Neural crest cell (in vitro differentiated cells): ENCODE measurements at regions not wholly inside any gene's neighbourhood (a gene's known extent, or its start where the extent isn't known, plus 50 kb on each side); places are given as distances from the start of the nearest gene placed in this dataset.

ENCODE experiments used
- DNase-seq: peaks from one replicate; pipeline ENCODE4 v3.0.0; 2021; ENCODE audit warnings: low read depth, mixed read lengths, low spot score
- H3K27ac Mint-ChIP-seq: one replicate; pipeline ENCODE4 v1.8.0; 2021; ENCODE audit warnings: mild to moderate bottlenecking, mixed read lengths; ENCODE audit not compliant: unreplicated experiment
- H3K27me3 Mint-ChIP-seq: 2 replicates; pipeline ENCODE4 v1.8.0; 2021; ENCODE audit warnings: low read depth, mild to moderate bottlenecking, mixed read lengths
- H3K36me3 Mint-ChIP-seq: 2 replicates; pipeline ENCODE4 v1.8.0; 2021; ENCODE audit warnings: low read depth, mild to moderate bottlenecking, mixed read lengths
- H3K4me1 Mint-ChIP-seq: 2 replicates; pipeline ENCODE4 v1.8.0; 2021; ENCODE audit warnings: mixed read lengths
- H3K4me3 Mint-ChIP-seq: one replicate; pipeline ENCODE4 v1.8.0; 2021; ENCODE audit warnings: mild to moderate bottlenecking, mixed read lengths
- H3K9me3 Mint-ChIP-seq: 2 replicates; pipeline ENCODE4 v1.8.0; 2021; ENCODE audit warnings: mixed read lengths
- TF ChIP-seq, protein P1 (sequence below): fragments of 200-600 bp; sonication (generic); conservative IDR thresholded peaks from 2 replicates; pipeline ENCODE4 v1.5.0; 2021; ENCODE audit warnings: antibody characterized with exemption, mild to moderate bottlenecking

DNA sequence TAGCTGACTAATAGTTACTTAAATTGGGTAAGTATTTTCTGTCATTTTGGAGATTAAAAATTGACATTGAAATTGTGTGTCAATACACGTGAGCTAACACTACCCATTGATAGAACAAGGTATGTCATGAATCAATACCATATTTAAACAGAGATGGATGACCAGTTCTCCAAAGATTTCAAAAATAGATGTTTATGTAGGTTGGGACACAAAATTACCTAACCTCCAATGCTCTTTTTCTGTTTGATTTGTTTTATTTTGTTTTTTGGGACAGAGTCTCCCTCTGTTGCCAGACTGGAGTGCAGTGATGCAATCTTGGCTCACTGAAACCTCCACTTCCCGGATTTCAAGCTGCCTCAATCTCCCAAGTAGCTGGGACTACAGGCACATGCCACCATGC lies 1491.7 kb downstream of the GRIK2 start:
- H3K27ac Mint-ChIP-seq = no peak overlapping the region
- peaks cover 5% of the 10 kb centered on the region for H3K27me3 Mint-ChIP-seq
- no peaks in the 10 kb centered on the region for H3K4me1 Mint-ChIP-seq
- no peak for DNase-seq
- TF ChIP-seq, protein P1, sequence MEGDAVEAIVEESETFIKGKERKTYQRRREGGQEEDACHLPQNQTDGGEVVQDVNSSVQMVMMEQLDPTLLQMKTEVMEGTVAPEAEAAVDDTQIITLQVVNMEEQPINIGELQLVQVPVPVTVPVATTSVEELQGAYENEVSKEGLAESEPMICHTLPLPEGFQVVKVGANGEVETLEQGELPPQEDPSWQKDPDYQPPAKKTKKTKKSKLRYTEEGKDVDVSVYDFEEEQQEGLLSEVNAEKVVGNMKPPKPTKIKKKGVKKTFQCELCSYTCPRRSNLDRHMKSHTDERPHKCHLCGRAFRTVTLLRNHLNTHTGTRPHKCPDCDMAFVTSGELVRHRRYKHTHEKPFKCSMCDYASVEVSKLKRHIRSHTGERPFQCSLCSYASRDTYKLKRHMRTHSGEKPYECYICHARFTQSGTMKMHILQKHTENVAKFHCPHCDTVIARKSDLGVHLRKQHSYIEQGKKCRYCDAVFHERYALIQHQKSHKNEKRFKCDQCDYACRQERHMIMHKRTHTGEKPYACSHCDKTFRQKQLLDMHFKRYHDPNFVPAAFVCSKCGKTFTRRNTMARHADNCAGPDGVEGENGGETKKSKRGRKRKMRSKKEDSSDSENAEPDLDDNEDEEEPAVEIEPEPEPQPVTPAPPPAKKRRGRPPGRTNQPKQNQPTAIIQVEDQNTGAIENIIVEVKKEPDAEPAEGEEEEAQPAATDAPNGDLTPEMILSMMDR = no peak
- no peaks in the 10 kb centered on the region for H3K36me3 Mint-ChIP-seq
- no peak overlapping the region for H3K4me3 Mint-ChIP-seq
- no peaks in the 10 kb centered on the region for H3K9me3 Mint-ChIP-seq

DNA sequence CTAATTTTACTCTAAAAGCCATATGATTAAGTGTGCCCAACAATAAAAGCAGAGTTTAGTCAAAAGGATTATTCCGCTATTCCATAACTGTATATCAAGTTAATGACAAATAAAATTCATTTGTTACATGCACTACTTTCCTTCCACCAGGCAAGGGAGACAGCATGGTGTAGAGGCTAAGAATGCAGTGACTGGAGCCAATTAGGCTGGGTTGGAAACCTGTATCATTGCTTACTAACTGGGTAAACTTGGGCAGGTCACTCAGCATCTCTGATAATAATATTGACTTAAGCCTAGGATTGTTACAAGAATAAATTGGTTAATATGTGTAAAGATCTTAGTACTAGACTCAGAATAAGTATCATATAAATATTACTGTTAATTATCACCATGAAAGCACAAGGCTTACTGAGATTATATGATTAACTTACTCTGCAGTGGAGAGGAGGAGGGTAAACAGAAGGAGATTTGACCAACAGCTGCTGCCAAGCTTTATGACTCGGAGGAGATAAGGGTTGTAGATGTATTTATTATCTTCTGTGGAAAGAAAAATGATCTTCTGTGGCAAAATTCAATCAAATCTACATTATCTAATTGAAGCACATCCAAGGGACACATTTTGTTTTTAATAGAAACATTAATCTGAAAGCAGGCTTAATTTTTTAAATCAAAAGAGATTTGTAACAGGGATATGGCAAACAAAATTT lies 1459.9 kb downstream of the GRIK2 start:
- TF ChIP-seq, protein P1 = no peak
- peaks cover 18% of the 10 kb centered on the region for H3K4me1 Mint-ChIP-seq
- no peaks in the 10 kb centered on the region for H3K27me3 Mint-ChIP-seq
- H3K4me3 Mint-ChIP-seq = no peak overlapping the region
- H3K9me3 Mint-ChIP-seq = no peaks in the 10 kb centered on the region
- no peaks in the 10 kb centered on the region for H3K36me3 Mint-ChIP-seq
- DNase-seq = no peak
- H3K27ac Mint-ChIP-seq = no peak overlapping the region

DNA sequence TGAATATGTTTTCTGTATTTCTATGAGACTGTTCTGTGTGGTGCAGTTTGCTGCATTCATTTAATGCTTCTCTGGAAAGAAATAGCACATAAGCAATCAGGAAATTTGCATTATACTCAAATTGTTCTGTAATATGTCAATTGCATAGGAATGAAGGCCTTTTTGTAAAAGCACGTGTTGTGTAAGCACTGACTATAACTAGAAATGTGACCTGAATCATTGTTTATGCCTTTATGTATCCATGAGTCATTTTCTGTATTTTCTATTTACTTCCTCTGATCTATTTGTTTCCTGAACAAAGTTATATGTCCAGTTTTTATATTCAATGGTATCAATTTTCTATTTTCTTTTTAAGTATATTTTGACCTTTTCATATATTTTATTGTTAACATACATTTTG lies 1455.3 kb downstream of the GRIK2 start:
- no peak for DNase-seq
- TF ChIP-seq, protein P1 = no peak
- H3K9me3 Mint-ChIP-seq = no peaks in the 10 kb centered on the region
- H3K4me1 Mint-ChIP-seq = peaks cover 18% of the 10 kb centered on the region
- no peaks in the 10 kb centered on the region for H3K36me3 Mint-ChIP-seq
- H3K4me3 Mint-ChIP-seq = no peak overlapping the region
- no peak overlapping the region for H3K27ac Mint-ChIP-seq
- no peaks in the 10 kb centered on the region for H3K27me3 Mint-ChIP-seq

DNA sequence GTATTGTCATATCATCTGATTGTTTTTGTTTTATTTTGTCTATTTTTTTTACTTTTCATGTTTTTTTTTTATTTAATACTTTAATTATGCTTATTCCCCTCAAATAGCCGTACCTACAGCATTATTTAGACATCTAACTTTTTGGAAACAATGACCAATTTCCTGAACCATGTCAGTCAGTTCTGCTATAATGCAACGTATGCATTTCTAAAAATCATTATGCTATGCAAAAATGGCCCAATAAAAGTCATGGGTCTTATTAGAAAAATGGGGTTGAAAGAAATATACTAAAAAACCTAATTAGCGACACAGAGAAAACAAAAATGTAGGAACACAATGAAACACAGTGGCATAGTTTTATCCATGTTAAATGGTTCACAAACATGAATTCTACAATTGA lies 1454.7 kb downstream of the GRIK2 start:
- DNase-seq = no peak
- Mint-ChIP-seq H3K27ac (no peak overlapping the region), H3K9me3 (no peaks in the 10 kb centered on the region), H3K4me3 (no peak overlapping the region), H3K36me3 (no peaks in the 10 kb centered on the region), H3K27me3 (no peaks in the 10 kb centered on the region), H3K4me1 (peaks cover 18% of the 10 kb centered on the region)
- TF ChIP-seq, protein P1 = no peak

DNA sequence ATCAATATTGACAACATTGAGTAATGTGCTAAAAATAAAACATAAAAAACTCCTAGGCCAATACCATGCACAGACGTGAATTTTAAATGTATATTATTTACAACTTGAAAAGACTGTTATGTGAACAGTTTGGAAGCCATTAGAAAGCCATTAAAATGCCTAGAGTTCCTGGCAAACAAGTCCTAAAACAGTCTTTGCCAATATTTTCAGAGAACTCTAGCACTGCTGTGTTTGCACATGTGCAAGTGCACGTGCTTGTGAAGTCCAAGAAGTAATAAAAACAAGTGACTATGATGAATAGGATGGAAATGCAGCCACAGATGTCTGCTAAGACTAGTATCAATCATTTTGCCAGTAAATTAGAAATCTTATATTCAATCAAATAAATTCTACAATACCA lies 1447.6 kb downstream of the GRIK2 start:
- no peaks in the 10 kb centered on the region for H3K27me3 Mint-ChIP-seq
- no peaks in the 10 kb centered on the region for H3K36me3 Mint-ChIP-seq
- no peak for DNase-seq
- H3K9me3 Mint-ChIP-seq = no peaks in the 10 kb centered on the region
- no peak overlapping the region for H3K27ac Mint-ChIP-seq
- H3K4me3 Mint-ChIP-seq = no peak overlapping the region
- TF ChIP-seq, protein P1 = no peak
- no peaks in the 10 kb centered on the region for H3K4me1 Mint-ChIP-seq
